Esophagus squamous epithelium (tissue), 4 donors: ENCODE measurements at regions not wholly inside any gene's neighbourhood (a gene's known extent, or its start where the extent isn't known, plus 50 kb on each side); places are given as distances from the start of the nearest gene placed in this dataset.

ENCODE experiments used
- POLR2A ChIP-seq, 4 donors: fragments of 450-650 bp; IDR thresholded peaks; one replicate each; pipeline ENCODE4 v1.6.1; 2017; ENCODE audit warnings: antibody characterized with exemption in 4 of 4, mild to moderate bottlenecking in 4 of 4, moderate library complexity in 3 of 4
- TF ChIP-seq, protein P1 (sequence below), 6 experiments: fragments of 450-650 bp in 4 of 6; fragments of 200-600 bp in 2 of 6; sonication (generic) in 2 of 6; IDR thresholded peaks; one replicate each; pipeline ENCODE4 v1.5.1; 2016 to 2019; ENCODE audit warnings: antibody characterized with exemption in 6 of 6, mild to moderate bottlenecking in 4 of 6, moderate library complexity in 4 of 6

- TF ChIP-seq, protein P1, sequence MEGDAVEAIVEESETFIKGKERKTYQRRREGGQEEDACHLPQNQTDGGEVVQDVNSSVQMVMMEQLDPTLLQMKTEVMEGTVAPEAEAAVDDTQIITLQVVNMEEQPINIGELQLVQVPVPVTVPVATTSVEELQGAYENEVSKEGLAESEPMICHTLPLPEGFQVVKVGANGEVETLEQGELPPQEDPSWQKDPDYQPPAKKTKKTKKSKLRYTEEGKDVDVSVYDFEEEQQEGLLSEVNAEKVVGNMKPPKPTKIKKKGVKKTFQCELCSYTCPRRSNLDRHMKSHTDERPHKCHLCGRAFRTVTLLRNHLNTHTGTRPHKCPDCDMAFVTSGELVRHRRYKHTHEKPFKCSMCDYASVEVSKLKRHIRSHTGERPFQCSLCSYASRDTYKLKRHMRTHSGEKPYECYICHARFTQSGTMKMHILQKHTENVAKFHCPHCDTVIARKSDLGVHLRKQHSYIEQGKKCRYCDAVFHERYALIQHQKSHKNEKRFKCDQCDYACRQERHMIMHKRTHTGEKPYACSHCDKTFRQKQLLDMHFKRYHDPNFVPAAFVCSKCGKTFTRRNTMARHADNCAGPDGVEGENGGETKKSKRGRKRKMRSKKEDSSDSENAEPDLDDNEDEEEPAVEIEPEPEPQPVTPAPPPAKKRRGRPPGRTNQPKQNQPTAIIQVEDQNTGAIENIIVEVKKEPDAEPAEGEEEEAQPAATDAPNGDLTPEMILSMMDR (IDR thresholded peaks at IDR 0.05) = no peak
- TF ChIP-seq POLR2A (IDR thresholded peaks at IDR 0.05) = no peak
Observed at GRCh38 chr18:65343571-65343970, 407.2 kb upstream of the CDH7 start.
